Uterus (tissue), 2 donors: ENCODE measurements at regions not wholly inside any gene's neighbourhood (a gene's known extent, or its start where the extent isn't known, plus 50 kb on each side); places are given as distances from the start of the nearest gene placed in this dataset.

ENCODE experiments used
- CTCF ChIP-seq, 4 experiments: fragments of 200-600 bp in 2 of 4; fragments of 450-650 bp in 2 of 4; sonication (generic) in 2 of 4; IDR thresholded peaks; one replicate each; pipeline ENCODE4 v1.5.1; 2016 to 2019; ENCODE audit warnings: antibody characterized with exemption in 4 of 4, mild to moderate bottlenecking in 2 of 4, moderate library complexity in 1 of 4
- POLR2A ChIP-seq, 2 donors: fragments of 450-650 bp; IDR thresholded peaks; one replicate each; pipeline ENCODE4 v1.6.1; 2016; ENCODE audit warnings: antibody characterized with exemption in 2 of 2, mild to moderate bottlenecking in 1 of 2, moderate library complexity in 1 of 2

GRCh38 chr7:125136755-125137532 lies 207.3 kb upstream of the POT1 start:
- TF ChIP-seq CTCF (IDR thresholded peaks at IDR 0.05) (no peak), POLR2A (IDR thresholded peaks at IDR 0.05) (no peak)
